Body of pancreas (tissue), 4 donors: ENCODE measurements at regions not wholly inside any gene's neighbourhood (a gene's known extent, or its start where the extent isn't known, plus 50 kb on each side); places are given as distances from the start of the nearest gene placed in this dataset.

Experiments
- CTCF ChIP-seq, 7 experiments: fragments of 450-650 bp in 4 of 7; fragments of 200-600 bp in 3 of 7; sonication (generic) in 3 of 7; IDR thresholded peaks; one replicate each; pipeline ENCODE4 v1.5.1; 2016 to 2019; ENCODE audit warnings: antibody characterized with exemption in 7 of 7
- POLR2A ChIP-seq, 3 donors: fragments of 450-650 bp; IDR thresholded peaks; one replicate each; pipeline ENCODE4 v1.6.1; 2016; ENCODE audit warnings: antibody characterized with exemption in 3 of 3, mild to moderate bottlenecking in 2 of 3

- TF ChIP-seq CTCF (IDR thresholded peaks at IDR 0.05) (no peak), POLR2A (IDR thresholded peaks at IDR 0.05) (no peak)
Observed at GRCh38 chr2:145070703-145071102, 550.8 kb upstream of the ZEB2 start.
